HG02642 (cell line): ENCODE measurements at regions not wholly inside any gene's neighbourhood (a gene's known extent, or its start where the extent isn't known, plus 50 kb on each side); places are given as distances from the start of the nearest gene placed in this dataset.

Experiments used
- ATAC-seq: cut with Tn5 transposase; IDR thresholded peaks from one replicate; pipeline ENCODE4 v1.9.1; 2021; ENCODE audit warnings: mild to moderate bottlenecking; ENCODE audit not compliant: unreplicated experiment, poor library complexity

DNA sequence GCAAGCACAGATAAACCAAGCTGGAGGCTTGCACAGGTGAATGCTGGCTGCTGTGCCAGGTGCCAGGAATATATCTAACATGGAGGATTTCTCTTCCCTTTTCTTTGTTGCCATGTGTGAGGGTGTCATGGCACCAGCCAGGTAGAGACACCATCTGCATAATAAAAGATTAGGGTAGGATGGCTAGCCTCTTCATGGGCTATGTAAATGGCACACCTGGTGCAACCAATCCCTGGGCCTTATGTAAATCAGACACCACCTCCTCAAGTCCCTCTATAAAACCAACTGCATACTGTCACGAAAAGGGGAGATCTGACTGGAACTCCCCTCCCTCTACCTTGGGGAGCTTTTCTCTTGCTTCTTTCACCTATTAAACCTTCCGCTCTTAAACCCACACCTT, 322.5 kb upstream of the POM121L12 start:
- no peak for ATAC-seq

DNA sequence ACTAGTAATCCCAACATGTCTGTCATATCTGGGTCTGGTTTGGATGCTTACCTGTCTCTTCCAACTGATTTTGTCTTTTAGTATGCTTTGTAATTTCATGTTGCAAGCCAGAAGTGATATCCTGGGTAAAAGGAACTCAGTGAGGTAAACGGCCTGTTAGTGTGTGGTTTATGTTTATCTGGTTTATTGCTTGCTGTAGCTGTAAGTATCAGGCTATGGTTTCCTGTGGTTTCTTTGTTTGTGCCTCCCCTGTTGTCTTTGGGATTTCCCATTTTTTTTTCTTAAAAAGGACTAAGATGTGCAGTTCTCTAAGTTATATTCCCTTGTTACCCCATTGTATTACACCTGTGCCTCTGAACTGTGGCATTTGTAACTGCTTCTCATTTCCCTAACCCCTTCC, 323.5 kb upstream of the POM121L12 start:
- ATAC-seq, result no peak

GRCh38 chr7:52708846-52709245, 326.6 kb upstream of the POM121L12 start:
- ATAC-seq, result no peak

GRCh38 chr7:52705768-52706167, 329.7 kb upstream of the POM121L12 start:
- no peak for ATAC-seq

- no peak for ATAC-seq
Observed at GRCh38 chr7:52700349-52700748, 335.1 kb upstream of the POM121L12 start.

GRCh38 chr7:52695973-52696595, 339.3 kb upstream of the POM121L12 start:
- no peak for ATAC-seq

GRCh38 chr7:52691257-52691656, 344.2 kb upstream of the POM121L12 start:
- ATAC-seq, result no peak

DNA sequence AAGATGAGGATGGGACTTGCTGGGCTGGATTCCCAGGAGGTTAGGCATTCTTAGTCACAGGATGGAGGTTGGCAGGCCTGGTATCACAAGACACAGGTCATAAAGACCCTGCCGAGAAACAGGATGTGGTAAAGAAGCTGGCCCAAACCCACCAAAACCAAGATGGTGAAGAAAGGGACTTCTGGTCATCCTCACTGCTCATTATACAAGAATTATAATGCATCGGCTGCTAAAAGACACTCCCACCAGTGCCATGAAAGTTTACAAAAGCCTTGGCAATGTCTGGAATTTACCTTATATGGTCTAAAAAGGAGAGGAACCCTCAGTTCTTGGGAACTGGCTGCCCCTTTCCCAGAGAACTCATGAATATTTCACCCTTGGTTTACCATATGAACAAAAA, 345.5 kb upstream of the POM121L12 start:
- no peak for ATAC-seq

GRCh38 chr7:52685333-52685732, 350.1 kb upstream of the POM121L12 start:
- no peak for ATAC-seq

DNA sequence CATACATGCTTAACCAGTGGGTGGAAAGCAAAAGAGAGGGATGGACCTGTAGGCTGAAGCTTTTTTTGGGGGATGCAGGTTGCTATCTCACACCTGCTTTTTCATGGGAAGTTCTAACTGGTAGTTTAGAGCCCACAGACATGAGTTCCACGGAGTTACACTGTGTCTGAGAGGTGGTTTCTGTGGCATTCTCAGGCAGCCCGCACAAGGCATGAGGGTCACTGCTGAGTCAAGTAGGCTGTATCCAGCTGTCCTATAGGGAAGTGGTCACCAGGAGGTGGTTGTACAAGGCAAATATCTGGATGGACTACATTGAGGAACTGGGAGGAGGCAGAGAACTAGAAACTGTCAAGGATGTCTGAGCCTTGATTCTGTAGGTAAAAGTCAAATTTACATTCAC, 351.0 kb upstream of the POM121L12 start:
- no peak for ATAC-seq

- ATAC-seq, result no peak
Observed at GRCh38 chr7:52682993-52683392, 352.4 kb upstream of the POM121L12 start.

- no peak for ATAC-seq
Observed at GRCh38 chr7:52670608-52671225, 364.7 kb upstream of the POM121L12 start.

DNA sequence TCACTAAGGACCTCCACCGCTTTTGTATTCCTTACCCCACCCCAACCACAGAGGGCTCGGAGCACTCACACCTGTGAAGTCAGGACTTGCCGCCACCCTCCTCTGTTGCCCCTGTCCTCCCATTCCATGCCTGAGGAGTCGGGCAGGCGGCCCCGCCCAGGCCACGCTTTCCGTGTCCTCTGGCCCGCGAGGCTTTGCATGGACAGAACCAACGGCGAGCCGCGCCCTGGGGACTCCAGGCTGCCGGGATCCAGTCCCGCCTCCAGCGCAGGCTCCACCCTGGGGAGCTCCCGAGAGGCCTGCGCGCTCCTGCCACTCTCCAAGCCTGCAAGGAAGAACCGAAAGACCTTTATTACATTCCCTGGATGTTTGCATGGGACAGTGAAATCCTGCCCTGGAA, 366.4 kb upstream of the POM121L12 start:
- ATAC-seq, result no peak

- ATAC-seq, result no peak
Observed at GRCh38 chr7:52668435-52668834, 367.0 kb upstream of the POM121L12 start.

DNA sequence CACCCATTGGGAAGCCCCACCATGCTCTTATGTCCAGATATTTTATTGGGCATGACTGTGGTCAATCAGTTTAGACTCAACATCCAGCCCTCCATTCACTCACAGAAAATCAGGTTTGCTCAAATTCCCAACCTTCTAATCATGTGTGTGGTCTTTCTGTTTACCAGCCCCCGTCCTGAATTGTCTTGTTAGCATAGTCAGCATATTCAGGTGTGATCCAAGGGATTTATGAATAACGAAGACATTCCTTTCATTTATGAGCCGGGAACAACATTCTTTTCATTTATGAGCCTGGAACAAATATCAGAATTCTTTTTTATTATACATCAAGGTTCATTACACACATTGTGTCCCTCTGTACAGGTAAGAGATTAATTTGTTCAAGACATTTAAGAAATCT, 376.3 kb upstream of the POM121L12 start:
- no peak for ATAC-seq

DNA sequence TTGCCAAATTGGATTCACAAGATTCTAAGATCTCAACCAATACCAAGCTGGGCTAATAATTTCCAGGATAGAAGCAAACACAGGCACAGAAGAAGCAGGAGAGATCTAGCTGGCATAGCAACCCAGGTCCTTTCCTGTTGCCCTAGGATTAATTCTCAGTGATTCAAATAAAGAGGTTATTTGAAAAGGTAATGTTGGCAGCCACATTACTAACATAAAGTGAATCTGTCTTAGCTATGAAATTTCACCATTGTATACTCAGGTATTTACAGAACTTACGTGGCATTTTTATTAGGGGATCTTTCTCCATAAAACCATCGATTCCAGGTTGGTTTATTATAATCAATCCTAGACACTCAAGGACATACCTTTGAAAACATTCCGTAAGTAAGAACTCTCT, 379.3 kb upstream of the POM121L12 start:
- no peak for ATAC-seq

DNA sequence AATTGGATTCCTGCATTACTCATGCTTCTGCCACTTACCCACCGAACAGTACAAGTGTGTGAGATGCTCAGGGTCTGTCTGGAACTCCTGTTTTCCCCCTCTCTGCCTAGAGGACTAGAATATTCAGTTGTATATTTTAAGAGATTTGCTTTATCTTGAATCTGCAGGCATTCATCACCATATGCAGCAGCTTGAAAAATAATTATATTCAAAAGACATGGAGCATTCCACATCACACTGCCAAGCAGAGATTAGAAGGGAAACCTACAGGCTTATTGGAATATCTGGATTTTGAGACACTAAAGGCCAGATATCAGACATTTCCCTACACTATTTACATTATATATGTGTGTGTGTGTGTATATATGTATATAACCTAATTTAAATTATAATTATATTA, 382.8 kb upstream of the POM121L12 start:
- ATAC-seq, result no peak

GRCh38 chr7:52648872-52649271, 386.6 kb upstream of the POM121L12 start:
- no peak for ATAC-seq

DNA sequence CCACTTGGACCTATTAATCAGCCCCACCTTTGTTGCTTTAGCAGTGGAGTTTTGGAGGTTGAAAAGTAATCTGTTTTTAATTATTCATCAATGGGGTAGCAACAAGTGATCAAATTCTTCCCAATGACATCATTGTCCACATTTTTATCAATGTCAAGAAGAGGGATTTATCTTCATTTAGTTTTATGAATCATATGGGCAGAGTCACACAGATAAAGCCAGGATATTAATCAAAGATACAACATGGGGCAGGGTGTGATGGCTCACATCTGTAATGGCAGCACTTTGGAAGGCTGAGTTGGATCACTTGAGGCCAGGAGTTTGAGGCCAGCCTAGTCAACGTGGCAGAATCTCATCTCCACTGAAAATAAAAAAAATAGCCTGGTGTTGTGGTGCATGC, 388.4 kb upstream of the POM121L12 start:
- ATAC-seq, result no peak

- ATAC-seq, result no peak
Observed at GRCh38 chr7:52639981-52640380, 395.5 kb upstream of the POM121L12 start.

DNA sequence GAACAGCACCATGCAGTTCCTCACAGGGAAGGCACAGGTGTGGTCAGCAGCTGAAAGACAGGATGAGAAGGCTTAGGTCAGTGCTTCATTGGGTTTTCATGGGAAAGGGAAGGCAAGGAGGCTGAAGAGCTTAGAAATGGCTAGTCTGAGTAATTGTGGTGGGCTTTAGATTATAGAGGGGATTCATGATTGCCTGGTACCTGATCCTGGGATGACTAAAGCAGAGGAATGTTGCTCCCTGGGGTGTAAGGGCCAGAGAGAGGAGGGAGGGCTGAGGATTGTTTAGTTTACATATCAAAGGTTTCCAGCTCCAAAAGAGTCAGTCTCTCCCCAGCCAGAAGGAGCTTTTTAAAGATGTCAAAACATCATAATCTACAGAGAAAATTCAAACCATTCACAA, 396.3 kb upstream of the POM121L12 start:
- ATAC-seq, result no peak

GRCh38 chr7:52635021-52635420, 400.4 kb upstream of the POM121L12 start:
- ATAC-seq, result no peak
